ENCODE measurements at regions not wholly inside any gene's neighbourhood (a gene's known extent, or its start where the extent isn't known, plus 50 kb on each side); places are given as distances from the start of the nearest gene placed in this dataset. TPM values are rescaled to one million over a fixed set of nuclear protein-coding genes. Genes with fewer than 3 reads are reported as not detected.

DNA sequence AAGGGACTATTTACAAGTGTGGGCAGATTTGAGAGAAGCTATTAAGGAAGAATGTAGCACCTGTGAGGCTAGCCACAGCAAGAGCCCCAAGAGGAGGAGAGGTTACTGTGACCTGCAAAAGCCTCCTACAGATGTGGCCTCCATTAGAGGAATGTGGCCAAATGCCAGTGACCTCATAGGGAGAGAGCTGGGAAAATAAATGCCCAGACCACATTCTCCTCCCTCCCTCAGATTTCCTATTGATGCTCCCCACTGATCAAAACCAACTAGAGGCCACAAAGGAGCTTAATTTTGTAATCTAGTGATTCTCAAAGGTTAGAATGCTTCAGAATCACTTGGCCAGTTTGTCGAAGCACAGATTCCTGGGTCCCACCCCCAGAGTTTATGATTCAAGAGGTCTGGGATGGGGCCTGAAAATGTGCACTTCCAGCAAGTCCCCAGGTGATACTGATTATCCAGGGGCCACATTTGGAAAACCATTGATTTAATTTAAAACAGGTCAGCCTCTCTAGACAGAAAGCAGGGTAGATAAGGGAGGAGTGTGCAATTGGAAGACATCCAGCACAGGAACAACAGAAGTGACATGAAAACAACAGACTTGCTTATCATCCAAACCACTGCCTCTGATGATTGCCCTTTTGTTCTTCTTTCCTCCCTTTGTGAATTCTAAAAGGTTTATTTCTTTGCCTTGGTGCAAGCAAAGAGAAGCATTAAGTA, 61.2 kb upstream of the RBBP8 start:
- no peak overlapping the region for H3K4me3 ChIP-seq (ENCODE audit: low read depth, low read length)
- peak; percentile 9 for DNase-seq (ENCODE audit: low read depth)
- TF ChIP-seq, protein P1, sequence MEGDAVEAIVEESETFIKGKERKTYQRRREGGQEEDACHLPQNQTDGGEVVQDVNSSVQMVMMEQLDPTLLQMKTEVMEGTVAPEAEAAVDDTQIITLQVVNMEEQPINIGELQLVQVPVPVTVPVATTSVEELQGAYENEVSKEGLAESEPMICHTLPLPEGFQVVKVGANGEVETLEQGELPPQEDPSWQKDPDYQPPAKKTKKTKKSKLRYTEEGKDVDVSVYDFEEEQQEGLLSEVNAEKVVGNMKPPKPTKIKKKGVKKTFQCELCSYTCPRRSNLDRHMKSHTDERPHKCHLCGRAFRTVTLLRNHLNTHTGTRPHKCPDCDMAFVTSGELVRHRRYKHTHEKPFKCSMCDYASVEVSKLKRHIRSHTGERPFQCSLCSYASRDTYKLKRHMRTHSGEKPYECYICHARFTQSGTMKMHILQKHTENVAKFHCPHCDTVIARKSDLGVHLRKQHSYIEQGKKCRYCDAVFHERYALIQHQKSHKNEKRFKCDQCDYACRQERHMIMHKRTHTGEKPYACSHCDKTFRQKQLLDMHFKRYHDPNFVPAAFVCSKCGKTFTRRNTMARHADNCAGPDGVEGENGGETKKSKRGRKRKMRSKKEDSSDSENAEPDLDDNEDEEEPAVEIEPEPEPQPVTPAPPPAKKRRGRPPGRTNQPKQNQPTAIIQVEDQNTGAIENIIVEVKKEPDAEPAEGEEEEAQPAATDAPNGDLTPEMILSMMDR (IDR thresholded peaks at IDR 0.05; ENCODE audit: insufficient read depth, low read depth, low read length): no peak

DNA sequence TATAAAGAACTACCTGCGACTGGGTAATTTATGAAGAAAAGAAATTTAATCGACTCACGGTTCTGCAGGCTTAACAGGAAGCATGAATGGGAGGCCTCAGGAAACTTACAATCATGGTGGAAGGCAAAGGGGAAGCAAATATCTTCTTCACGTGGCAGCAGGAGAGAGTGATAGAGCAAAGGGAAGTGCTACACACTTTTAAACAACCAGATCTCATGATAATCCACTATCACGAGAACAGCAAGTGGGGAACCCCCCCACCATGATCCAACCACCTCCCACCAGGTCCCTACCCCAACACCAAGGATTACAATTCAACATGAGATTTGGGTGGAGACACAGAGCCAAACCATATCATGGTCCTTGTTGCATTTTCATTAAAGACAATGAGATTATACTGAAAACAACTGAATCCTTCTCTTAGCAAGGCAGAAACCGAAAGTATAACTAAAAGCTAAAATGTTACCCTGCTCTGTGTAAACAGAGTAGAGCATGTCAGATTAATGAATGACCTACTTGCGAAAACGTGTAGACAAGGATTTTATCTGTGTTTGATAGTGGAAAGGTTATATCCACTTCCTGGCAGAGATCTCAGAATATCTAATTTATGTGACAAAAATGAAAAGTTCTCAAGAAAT, 60.1 kb upstream of the RBBP8 start:
- TF ChIP-seq, protein P1 (IDR thresholded peaks at IDR 0.05; ENCODE audit: insufficient read depth, low read depth, low read length): no peak
- peak; percentile 48 for DNase-seq (ENCODE audit: low read depth)
- H3K4me3 ChIP-seq (ENCODE audit: low read depth, low read length): peak overlapping the region; percentile 26

DNA sequence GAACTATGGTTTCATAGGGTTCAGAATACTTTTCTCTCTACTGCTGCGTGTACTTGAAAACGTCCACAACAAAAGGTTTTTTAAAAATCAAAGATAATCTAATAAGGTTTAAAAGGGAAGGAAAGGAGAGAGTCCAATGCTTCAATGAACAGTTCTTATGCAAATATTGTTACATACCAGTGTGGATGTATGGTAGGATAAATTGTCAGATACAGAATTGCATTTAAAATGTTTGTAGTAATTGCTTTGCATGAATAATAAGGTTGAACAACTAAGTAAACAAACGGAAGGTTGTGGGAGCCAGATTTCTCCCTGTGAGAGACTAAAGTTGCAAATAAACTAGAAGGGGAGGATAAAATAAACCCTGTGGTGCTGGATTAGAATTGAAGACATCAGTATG, 53.8 kb upstream of the RBBP8 start:
- TF ChIP-seq, protein P1 (IDR thresholded peaks at IDR 0.05; ENCODE audit: insufficient read depth, low read depth, low read length): no peak
- H3K4me3 ChIP-seq (ENCODE audit: low read depth, low read length): no peak overlapping the region
- no peak for DNase-seq (ENCODE audit: low read depth)

DNA sequence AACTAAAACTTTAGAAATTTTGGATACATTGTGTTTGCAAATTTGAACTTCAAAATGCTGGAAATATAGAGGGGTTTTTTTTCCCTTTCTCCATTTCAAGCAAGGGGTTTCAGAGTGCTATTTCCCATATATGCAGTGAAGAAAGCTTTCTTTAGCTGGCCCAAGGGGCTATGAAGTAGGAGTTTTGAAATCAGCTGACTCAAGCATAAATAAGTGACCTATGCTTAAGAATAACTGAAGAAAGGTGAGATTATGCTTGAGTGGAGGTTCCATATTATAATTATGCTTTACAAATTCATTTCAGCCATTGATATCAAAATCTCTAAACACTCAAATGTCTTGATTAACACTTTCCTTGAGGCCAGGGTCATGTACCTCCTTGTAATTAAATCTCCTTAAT, 51.0 kb upstream of the RBBP8 start:
- TF ChIP-seq, protein P1 (IDR thresholded peaks at IDR 0.05; ENCODE audit: insufficient read depth, low read depth, low read length): no peak
- H3K4me3 ChIP-seq (ENCODE audit: low read depth, low read length): no peak overlapping the region
- no peak for DNase-seq (ENCODE audit: low read depth)

DNA sequence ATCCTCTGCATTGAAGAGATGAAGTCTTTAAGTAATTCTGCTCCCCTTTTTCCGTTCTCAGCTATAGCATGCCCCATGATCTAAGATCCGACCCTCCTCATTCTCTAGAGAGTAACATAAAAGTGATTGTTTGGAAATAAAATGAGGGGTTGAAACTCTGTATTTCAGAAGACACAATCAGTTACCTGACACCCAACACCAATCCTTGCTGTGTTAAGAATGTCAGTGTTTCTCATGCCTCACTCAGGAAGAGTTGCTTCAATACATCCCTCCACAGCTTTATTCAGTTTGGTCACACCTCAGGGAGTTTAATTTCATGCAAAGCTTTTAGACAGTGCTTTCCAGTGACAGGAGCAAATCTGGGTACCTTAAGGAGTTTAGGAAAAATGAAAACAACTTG, 49.9 kb upstream of the RBBP8 start:
- no peak overlapping the region for H3K4me3 ChIP-seq (ENCODE audit: low read depth, low read length)
- TF ChIP-seq, protein P1 (IDR thresholded peaks at IDR 0.05; ENCODE audit: insufficient read depth, low read depth, low read length): no peak
- DNase-seq (ENCODE audit: low read depth): no peak

Small RNA genes lying in the stretch of these regions (small RNA-seq; reads per million reads assigned to genes)
- not detected for gene RNU6-1032P
